ENCODE measurements at regions not wholly inside any gene's neighbourhood (a gene's known extent, or its start where the extent isn't known, plus 50 kb on each side); places are given as distances from the start of the nearest gene placed in this dataset.

- intact Hi-C loops (cut with micrococcal nuclease): no loop called here
- Mint-ChIP-seq H3K27ac (ENCODE audit: low read depth, unreplicated experiment) (no peak overlapping the region), H3K27me3 (ENCODE audit: insufficient read depth, unreplicated experiment) (peaks cover 69% of the 10 kb centered on the region), H3K9me3 (ENCODE audit: unreplicated experiment) (no peaks in the 10 kb centered on the region), H3K36me3 (ENCODE audit: insufficient read depth, unreplicated experiment) (no peaks in the 10 kb centered on the region), H3K4me3 (ENCODE audit: unreplicated experiment) (no peak overlapping the region), H3K4me1 (ENCODE audit: insufficient read depth, unreplicated experiment) (no peaks in the 10 kb centered on the region)
- ChIA-PET POLR2A (no interaction called here), CTCF (interaction anchor here (0.6 to 0.7 kb wide), 2 partner anchors 17 to 30 kb away, joined by 3 read pairs; no protein-coding TSS in a partner anchor)
- DNase-seq (ENCODE audit: unreplicated experiment): no peak
- TF ChIP-seq CTCF (IDR thresholded peaks at IDR 0.05; ENCODE audit: unreplicated experiment): no peak
- BruUV-seq (replicated peaks): no TSS peak
These were observed 101.7 kb downstream of the CPZ start for GRCh38 chr4:8694226-8694625.

- H3K27ac Mint-ChIP-seq (ENCODE audit: low read depth, unreplicated experiment): no peak overlapping the region
- ChIA-PET POLR2A (no interaction called here), CTCF (no interaction called here)
- H3K4me1 Mint-ChIP-seq (ENCODE audit: insufficient read depth, unreplicated experiment): no peaks in the 10 kb centered on the region
- no TSS peak for BruUV-seq (replicated peaks)
- no peaks in the 10 kb centered on the region for H3K36me3 Mint-ChIP-seq (ENCODE audit: insufficient read depth, unreplicated experiment)
- no peak for TF ChIP-seq CTCF (IDR thresholded peaks at IDR 0.05; ENCODE audit: unreplicated experiment)
- H3K4me3 Mint-ChIP-seq (ENCODE audit: unreplicated experiment): no peak overlapping the region
- H3K9me3 Mint-ChIP-seq (ENCODE audit: unreplicated experiment): peaks cover 8% of the 10 kb centered on the region
- H3K27me3 Mint-ChIP-seq (ENCODE audit: insufficient read depth, unreplicated experiment): peaks cover 62% of the 10 kb centered on the region
- DNase-seq (ENCODE audit: unreplicated experiment): no peak
- intact Hi-C loops (cut with micrococcal nuclease): no loop called here
These were observed 98.7 kb downstream of the CPZ start for GRCh38 chr4:8691151-8691775.

- TF ChIP-seq CTCF (IDR thresholded peaks at IDR 0.05; ENCODE audit: unreplicated experiment): no peak
- Mint-ChIP-seq H3K27me3 (ENCODE audit: insufficient read depth, unreplicated experiment) (peaks cover 55% of the 10 kb centered on the region), H3K9me3 (ENCODE audit: unreplicated experiment) (peaks cover 8% of the 10 kb centered on the region), H3K4me1 (ENCODE audit: insufficient read depth, unreplicated experiment) (no peaks in the 10 kb centered on the region), H3K36me3 (ENCODE audit: insufficient read depth, unreplicated experiment) (no peaks in the 10 kb centered on the region), H3K4me3 (ENCODE audit: unreplicated experiment) (no peak overlapping the region), H3K27ac (ENCODE audit: low read depth, unreplicated experiment) (no peak overlapping the region)
- CTCF ChIA-PET: no interaction called here
- DNase-seq (ENCODE audit: unreplicated experiment): no peak
- intact Hi-C loops (cut with micrococcal nuclease): no loop called here
- POLR2A ChIA-PET: interaction anchor here (0.6 kb wide), 1 partner anchor 53 kb away, joined by 3 read pairs; no protein-coding TSS in a partner anchor
- BruUV-seq (replicated peaks): no TSS peak
These were observed 97.9 kb downstream of the CPZ start for GRCh38 chr4:8690216-8691150.

- H3K27me3 Mint-ChIP-seq (ENCODE audit: insufficient read depth, unreplicated experiment): peaks cover 54% of the 10 kb centered on the region
- no peak for TF ChIP-seq CTCF (IDR thresholded peaks at IDR 0.05; ENCODE audit: unreplicated experiment)
- no peaks in the 10 kb centered on the region for H3K36me3 Mint-ChIP-seq (ENCODE audit: insufficient read depth, unreplicated experiment)
- CTCF ChIA-PET: no interaction called here
- H3K9me3 Mint-ChIP-seq (ENCODE audit: unreplicated experiment): peaks cover 8% of the 10 kb centered on the region
- no peak for DNase-seq (ENCODE audit: unreplicated experiment)
- H3K4me1 Mint-ChIP-seq (ENCODE audit: insufficient read depth, unreplicated experiment): no peaks in the 10 kb centered on the region
- H3K27ac Mint-ChIP-seq (ENCODE audit: low read depth, unreplicated experiment): no peak overlapping the region
- intact Hi-C loops (cut with micrococcal nuclease): no loop called here
- BruUV-seq (replicated peaks): no TSS peak
- POLR2A ChIA-PET: interaction anchor here (0.6 kb wide), 1 partner anchor 52 kb away, joined by 3 read pairs; no protein-coding TSS in a partner anchor
- no peak overlapping the region for H3K4me3 Mint-ChIP-seq (ENCODE audit: unreplicated experiment)
These were observed 97.2 kb downstream of the CPZ start for GRCh38 chr4:8689741-8690140.

Data from MCF 10A (cell line).